ENCODE measurements at regions not wholly inside any gene's neighbourhood (a gene's known extent, or its start where the extent isn't known, plus 50 kb on each side); places are given as distances from the start of the nearest gene placed in this dataset.

DNA sequence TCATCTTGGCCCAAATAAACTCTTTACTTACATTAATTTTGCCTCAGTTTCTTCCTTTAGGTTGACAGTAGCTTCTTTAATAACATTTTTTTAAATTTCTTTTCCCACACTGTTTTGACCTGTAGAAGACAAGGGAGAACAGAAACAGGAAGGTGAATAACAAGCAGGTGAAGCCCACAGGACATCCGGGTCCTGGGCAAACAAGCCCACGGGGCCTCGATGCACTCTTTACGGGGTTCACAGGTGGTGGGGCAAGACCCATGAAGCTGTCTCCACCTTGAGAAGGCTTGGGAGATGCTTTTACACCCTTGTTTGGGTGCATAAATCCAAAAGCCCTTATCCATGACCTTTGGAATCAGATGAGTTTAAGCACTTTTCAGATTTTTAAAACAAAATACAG lies 301.0 kb upstream of the MGAT5 start:
- DNase-seq, result no peak

DNA sequence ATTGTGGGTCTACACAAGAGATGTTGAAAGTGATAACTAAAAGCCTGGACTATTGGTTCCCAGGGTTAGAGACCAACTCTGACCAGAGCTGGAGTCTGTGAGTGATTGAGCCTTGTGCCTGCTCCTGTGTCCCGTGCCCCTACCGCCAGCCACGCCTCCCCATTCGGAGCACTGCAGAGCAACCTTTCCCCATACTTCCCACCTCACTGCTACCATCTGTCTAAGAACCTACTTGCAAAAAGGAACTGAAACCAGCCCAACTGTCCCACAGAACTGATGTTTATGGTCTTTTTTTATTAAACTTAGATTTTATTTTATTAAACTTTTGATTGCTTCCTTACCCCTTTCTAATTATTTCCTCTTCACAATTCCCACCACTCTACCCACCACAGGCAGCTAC lies 300.3 kb upstream of the MGAT5 start:
- no peak for DNase-seq

DNA sequence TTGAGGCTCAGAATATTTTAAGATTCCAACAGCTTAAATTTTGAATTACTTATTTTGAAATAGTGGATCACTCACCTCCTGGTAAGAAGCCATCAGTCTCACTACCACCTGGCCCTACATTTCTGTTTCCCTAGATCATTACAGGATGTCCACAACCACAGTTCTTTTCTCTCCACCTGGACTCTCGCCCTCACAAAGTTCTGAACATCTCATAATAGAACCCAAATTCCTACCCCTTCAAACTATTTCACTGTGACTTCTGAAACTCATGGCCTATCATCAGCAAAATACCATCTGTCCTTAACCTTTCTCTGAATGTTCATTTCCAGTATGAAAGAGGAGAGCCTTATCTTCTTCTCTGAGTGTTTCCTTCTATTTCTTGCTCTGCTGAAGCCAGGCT lies 299.2 kb upstream of the MGAT5 start:
- DNase-seq, result no peak

DNA sequence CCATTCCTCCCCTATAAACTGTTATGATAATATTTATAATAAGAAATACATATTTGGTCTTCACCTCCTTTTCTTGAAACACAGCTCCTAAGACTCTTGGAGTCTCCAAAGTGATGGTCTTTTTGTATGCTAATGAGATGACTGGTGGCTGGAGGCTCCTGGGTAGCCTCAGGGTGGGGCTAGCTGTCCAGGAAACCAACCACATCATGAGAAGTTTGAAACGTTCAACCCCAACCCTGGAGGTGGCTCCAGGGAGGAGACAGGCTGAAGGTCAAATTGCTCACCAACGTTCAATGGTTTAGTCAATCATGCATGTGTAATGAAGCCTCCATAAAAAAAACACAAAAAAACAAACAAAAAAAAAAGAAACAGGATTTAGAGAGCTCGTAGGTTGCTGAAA lies 298.7 kb upstream of the MGAT5 start:
- no peak for DNase-seq

DNA sequence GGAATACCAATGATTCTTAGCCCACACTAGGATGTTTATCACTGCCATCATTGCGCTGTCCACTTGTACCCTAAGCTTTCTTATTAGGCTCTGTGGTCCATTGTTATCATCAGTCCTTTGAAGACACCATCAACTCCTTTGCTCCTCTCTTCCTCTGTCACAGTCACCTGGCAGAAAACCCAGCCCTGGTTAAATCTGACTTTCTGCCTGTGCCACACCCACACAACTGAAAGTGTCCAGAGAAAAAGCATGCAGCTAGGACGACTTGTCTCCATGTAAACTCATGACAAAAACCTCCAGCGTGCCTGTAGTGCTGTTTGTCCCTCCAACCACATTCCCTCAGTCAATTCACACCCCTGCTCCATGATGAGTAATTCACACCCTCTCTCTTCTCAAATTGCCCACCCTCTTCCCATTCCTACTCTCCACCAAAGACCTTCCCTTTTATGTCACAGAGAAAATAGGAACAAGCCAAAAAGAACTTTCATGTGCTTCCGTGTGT lies 297.4 kb upstream of the MGAT5 start:
- DNase-seq, result no peak

DNA sequence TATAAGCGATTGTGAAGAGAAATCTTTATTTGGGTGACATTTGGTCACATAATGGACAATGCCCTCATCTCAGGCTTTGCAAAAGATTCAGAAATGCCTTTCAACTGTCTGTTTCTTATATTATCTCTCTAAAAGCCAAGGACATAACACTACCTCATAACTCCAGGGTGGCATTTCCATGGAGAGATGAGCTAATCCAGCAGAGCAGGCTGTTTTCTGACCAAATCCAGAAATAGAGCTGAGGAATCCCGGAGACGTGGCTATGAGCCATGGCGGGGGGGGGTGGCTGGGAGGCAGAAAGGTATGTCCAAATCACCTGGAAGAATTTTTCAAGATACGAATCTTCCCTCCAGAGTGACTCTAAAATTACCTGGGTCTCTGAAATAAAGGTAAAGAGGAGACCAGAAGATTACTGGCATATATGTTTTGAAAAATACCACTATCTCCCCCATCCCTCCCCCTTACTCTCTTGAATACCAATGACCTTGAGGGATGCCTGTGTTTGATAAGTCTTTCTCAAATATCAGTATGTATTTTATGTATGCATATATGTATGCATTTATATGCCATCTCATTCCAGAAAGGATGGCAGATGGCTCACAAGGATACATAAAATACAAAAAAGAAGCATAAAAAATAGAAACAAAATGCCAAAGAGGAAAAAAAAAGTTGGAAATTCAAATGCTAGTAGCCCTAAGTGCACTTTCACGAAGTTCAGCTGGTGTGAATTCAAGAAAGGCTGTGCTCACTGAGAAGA lies 296.0 kb upstream of the MGAT5 start:
- no peak for DNase-seq

DNA sequence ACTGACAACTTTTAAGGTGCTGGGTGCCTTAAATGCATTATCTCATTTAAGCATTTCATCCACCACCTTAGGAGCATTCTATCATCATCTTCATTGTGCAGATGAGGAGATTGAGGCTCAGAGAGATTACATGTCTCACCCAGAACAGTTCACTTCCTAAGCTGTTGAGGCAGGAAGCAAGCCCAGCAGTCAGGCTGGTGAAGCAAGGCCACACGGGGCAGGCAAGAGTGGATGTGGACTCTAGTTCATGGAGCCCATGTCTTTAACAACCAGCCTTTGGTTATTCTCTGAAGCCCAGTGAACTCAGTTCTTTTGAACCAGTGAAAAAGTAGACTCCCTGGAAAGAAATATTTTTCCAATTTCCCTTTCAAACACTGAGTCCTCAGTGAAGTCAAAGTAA lies 294.8 kb upstream of the MGAT5 start:
- DNase-seq, result no peak

DNA sequence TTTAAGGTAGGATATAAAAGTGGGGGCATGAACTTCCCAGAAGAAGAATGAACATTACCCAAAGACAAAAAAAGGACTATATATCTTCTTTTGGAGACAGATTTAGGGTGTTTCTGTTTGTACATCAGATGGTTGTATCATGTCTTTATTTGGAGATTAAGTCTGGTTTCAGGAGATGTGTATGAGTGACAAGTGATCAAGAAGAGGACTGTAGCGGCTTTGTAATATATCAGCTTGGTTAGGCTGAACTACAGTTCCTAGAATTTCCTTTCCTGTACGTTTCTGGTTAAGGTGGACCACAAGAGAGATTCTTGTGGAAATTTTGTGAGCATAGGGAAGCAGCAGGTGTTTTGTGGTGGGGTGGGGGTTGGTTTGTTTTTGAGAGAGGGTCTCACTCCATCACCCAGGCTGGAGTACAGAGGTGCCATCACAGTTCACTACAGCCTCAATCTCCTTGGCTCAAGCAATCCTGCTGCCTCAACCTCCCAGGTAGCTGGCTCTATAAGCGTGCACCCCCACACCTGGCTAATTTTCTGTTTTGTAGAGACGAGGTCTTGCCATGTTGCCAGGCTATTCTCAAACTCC lies 287.1 kb upstream of the MGAT5 start:
- DNase-seq, result no peak

DNA sequence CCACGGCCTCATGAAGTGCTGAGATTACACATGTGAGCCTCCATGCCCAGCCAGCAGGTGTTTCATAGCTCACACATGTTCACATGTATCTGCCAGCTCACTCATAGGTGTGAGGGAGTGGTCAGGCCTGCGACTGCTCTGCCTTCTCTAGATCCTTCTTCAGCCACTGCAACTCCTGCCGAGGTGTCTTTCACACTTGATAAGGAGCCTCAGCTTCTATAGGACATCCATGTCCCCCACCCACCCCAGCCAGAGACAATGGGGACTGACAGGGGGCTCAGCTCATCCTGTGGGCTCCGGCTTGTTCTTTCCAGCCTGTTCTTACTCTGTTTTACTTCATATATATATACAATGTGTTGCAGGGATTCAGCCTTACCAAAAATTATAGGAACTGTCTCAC lies 286.5 kb upstream of the MGAT5 start:
- DNase-seq, result no peak

DNA sequence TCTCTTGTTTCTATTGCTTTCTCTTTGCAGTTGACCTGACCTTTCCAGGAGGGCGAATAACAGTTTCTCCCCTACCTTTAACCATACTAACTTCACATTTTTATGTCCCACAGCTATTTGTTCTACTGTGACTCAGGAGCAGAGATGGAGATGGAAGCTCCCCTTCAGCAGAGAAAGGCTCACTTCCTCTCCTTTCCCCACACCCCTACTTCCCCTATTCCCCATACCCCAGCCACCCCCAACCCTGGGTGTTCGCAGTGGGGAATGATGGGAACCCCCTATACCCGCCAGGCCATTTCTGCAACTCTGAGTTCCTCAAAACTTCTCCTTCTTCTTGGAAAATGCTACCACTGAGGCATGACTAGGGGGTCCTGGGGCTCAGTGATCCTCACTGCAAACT lies 285.4 kb upstream of the MGAT5 start:
- DNase-seq, result no peak

DNA sequence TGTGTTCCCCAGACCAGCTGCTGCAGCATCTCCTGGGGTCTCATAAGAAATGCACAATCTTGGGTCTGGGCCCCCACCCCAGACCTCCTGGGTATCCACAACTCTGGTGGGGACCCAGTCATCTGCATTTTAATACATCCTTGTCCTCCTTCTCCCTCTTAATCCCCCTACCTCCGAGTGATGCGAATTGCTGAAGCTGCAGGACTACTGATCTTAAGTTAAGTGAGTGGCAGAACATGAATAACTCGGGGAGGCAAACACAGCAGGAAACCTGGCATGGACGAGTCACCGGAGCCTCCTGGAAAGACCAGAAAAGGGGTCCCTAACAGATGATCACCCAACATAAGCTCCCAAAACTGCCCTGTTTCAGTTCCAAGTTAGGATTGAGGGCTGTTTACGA lies 283.2 kb upstream of the MGAT5 start:
- DNase-seq, result no peak

DNA sequence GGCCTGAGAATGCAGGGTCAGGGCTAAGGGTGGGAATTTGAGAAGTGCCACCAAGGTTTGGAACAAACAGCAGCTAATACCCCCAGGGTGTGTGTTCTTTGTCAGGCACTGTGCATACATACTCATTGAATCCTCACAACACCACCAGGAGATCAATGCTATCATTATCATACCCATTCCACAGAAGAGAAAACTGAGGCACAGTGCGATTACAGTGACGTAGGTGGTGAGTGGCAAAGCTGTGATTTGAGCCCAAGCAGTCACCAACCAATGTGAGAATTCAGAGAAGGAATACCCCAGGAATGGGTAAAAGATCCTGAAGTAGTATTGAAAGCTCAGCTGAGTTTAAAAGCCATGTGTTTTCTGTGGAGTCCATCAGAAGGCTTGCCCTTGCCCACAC lies 281.6 kb upstream of the MGAT5 start:
- DNase-seq, result no peak

DNA sequence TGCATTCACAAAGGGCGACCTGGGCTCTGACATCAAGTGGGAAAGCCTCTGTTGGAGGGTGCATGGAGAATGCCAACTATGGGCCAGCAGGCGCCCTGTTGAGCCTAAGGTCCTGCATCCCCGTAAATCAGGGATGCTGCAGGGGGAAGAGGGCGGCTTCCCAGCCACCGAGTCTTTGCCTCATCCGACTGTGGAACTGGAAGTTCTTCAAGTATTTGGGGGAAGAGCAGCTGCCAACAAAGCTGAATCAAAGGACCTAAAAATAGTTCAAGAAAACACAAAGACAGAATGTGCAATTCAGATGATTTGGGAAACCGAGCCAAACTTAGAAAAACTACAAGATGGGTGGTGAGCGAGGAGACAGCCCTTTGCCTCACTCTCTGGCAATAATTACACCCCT lies 281.1 kb upstream of the MGAT5 start:
- DNase-seq, result no peak

DNA sequence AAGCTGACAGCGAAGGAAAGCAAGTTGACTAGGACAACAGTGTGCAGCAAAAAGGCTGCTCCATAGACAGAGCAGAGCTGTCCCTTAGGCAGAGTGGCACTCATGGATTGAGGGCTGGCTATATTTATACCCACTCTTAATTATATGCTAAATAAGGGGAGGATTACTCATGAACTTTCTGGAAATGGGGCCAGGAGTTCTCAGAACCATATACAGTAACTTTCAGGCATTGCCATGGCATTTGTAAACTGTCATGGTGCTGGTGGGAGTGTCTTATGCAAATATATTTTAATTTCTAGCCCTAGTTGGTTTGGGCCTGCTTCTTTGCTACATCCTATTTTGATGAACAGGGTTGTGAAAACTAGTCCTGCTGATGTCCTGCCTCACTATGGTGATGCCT lies 279.5 kb upstream of the MGAT5 start:
- DNase-seq, result no peak

DNA sequence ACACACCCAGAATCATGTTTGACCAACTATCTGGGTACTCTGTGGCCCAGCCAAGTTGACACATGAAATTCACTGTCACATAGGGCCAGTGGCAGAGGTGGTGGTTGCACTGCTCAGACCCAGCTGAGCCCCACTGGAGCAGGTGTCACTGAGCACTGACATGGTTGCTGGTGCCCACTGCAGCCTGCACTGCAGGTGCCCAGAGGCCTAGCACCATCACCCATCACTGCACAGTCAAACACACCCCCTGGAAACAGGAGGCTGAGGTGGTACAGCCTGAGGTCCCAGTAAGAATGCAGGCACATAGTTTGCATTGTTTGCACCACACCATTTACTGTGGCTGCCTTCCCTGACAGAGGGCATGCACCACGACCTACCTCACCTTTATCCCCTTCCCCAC lies 278.7 kb upstream of the MGAT5 start:
- no peak for DNase-seq

DNA sequence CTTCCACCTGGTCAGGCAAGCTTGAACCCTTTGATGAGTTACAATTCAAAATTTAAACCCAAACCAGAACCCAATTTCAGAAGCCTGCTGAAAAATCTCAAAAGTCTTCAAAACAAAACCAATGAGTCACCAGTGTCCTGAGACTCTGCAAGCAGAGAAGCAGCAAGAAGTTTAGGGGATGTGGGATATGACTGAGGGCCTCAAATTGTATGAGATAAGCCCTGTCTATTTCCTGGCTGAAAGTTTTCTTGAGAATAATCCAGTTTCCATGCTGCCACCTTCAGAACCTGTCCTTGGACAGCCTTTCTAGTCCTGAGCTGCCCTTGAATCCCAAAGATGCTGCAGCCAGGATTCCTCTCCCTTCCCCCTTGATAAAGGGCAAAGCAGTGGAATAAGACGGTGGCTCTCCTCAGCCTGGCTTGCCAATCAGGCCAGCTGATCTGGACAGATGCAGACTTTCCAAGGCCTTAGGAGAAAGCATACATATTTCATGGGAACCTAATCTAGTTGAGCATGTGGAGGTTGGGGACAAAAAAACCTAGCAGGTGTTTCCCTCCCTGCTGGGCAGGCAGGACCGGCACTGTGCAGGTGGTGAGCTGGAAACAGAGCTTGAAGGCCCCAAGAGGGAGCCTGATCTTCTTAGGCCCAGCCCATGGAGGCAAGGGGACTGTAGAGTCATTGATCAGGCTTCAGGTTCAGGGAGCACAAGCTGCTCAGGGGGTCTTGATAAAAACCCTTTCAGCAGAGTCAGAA lies 278.0 kb upstream of the MGAT5 start:
- no peak for DNase-seq

DNA sequence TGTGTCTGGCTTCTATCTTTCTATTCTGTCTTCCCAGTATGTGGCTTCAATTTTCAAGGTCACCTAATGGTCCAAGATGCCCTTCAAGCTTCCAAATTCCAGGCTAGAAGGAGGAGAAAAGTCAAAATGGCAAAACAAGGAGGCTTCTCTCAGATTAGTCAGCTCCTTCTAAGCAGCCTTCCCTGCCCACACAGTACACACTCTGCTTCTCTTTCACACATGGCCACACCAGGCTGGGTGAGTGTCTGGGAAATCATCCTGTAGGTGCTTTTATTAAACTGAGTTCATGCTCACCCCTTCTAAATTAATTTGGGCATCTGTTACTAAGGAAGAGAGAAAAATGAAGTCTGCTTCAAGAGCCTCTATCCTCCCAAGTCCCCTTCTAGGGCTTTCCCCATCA lies 277.2 kb upstream of the MGAT5 start:
- no peak for DNase-seq

DNA sequence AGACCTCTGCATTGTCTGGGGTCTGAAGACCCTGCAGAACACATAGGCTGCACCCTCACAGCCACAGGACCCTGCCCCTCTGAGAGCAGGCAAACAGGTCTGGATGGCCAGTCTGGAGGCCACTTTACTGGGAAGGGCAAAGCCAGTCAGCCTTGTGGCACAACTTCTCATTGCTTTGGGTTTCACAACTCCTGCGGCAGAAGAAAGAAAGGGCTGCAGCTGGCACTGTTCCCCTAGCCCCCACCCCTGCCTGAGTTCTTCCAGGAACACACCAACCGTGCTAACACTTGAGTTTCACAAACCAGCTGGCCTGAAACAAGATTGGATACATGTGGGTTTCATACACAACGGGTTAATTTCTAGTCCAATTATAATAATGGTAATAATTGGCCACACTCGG lies 276.5 kb upstream of the MGAT5 start:
- no peak for DNase-seq

DNA sequence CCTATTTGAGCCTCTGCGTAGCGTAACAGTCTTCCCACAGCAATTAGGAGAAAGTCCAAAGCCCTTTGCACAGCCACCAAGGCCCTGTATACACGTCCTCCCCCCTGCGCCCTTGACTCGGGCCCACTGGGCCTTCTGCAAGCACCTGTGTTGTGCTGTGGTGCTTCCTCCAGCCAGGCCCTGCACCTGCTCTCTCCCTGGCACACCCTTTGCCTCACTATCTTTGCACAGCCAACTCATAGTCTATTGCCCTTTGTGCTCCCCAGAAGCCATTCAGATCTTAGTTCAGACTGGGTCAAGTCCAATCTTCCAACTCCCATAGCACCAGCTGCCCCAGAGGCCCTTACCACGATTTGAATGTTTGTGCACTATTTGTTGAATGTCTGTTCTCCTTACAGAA lies 271.6 kb upstream of the MGAT5 start:
- DNase-seq, result no peak

DNA sequence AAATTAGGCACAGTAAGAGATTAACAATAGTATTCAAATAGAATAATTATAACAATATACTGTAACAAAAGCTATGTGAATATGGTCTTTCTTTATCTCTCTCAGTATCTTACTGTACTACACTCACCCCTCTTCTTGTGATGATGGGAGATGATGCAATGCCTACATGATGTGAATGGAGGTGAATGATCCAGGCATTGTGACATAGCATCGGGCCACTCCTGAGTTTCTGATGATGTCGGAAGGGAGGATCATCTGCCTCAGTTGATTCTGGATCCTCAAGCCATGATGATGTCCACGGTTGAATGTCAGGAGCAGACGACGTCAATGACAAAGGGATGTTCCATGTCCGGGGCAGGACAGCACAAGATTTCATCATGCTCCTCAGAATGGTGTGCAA lies 268.3 kb upstream of the MGAT5 start:
- DNase-seq, result no peak

DNA sequence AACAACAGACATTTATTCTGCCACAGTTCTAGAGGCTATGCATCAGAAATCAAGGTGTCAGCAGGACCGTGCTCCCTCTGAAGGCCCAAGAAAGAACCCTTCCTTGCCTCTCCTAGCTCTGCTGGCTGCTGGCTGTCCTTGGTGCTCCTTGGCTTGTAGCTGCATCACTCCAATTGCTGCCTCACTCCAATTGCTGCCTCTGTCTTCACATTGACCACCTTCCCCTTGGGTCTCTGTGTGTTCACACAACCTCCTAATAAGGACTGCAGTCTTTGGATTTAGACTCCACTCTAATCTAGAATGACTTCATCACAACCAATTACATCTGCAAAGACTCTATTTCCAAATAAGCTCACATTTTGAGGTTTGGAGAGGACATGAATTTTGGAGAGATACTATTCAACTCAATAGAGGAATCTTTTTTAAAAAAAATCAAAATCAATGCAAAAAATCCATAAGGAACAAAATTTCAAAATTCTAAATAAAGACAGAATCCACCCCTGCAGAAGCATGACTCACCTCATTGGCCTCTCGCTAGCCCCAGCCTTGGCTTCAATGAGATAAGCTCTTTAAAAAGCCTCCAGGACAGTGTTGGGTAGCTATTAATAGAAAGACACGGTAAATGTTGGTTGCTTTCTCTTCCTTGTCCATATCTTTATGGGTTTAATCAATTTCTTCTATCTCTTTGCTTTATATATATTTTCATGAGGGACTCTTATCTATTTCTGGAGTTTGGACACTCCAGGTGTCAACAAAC lies 267.6 kb upstream of the MGAT5 start:
- peak; percentile 20 for DNase-seq

DNA sequence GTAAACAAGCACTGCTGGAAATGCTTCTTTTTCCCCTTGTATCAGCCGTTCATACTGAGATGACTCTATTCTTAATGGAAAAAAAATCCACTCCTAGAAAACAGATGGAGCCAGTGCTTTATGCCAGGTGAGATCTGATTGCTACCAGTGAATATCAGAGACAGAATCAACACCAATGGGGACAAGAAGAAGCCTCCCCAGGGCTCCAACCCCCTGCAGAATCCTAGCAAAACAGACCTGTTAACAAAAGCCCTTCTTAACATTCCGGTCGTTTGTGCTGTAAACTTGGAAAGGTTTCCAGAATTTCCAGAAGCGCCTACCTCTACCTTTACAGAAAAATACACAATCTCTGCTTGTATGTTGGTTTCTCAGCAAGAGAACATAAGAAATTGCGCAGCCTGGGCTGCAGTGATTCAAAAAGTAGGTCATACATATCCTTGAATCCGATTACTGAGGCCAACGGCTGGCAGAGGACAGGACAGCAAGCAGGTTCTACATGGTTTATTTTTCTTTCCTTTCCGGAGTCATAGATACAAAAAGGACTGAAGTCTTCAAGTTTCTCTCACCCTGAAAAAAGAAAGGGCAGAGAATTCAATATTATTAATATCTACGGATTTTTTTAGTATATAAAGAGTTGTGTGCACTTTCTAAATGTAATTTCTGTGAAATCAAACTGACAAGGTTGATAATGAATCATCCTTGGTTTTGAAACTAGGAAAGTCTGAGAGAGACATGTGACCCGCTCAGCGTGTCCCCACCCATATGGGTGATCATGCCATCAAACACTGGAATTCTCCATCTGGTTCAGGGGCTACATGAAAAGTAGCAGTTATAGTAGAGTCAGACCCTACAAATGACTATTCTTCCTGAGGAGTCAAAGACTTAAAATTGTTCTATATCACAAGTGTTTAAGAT lies 266.7 kb upstream of the MGAT5 start:
- no peak for DNase-seq

Measured in amniotic stem cell (primary cell).